Upper lobe of left lung (tissue), 6 donors: ENCODE measurements at regions not wholly inside any gene's neighbourhood (a gene's known extent, or its start where the extent isn't known, plus 50 kb on each side); places are given as distances from the start of the nearest gene placed in this dataset.

Source experiments
- ATAC-seq, 2 donors: fragments of 200-7000 bp; cut with Tn5 transposase; one replicate each; pipeline ENCODE4 v1.9.1; 2022; ENCODE audit warnings: mild to moderate bottlenecking in 2 of 2, moderate library complexity in 2 of 2; ENCODE audit not compliant: low FRiP score in 2 of 2
- DNase-seq, 2 donors: peaks; one replicate each; pipeline ENCODE4 v3.0.0-alpha.2; 2019 to 2020
- H3K27ac ChIP-seq, 4 donors: fragments of 200-600 bp; sonication (generic); one replicate each; pipeline ENCODE4 v1.5.1; 2016 to 2019
- H3K27me3 ChIP-seq, 4 donors: fragments of 200-600 bp; sonication (generic); one replicate each; pipeline ENCODE4 v1.5.1; 2017 to 2019
- H3K36me3 ChIP-seq, 4 donors: fragments of 200-600 bp; sonication (generic); one replicate each; pipeline ENCODE4 v1.5.1; 2016 to 2019
- H3K4me1 ChIP-seq, 4 donors: fragments of 200-600 bp; sonication (generic); one replicate each; pipeline ENCODE4 v1.5.1; 2018 to 2019
- H3K4me3 ChIP-seq, 4 donors: fragments of 200-600 bp; sonication (generic); one replicate each; pipeline ENCODE4 v1.5.1; 2017 to 2019; ENCODE audit warnings: mild to moderate bottlenecking in 2 of 4, moderate library complexity in 1 of 4
- H3K9me3 ChIP-seq, 4 donors: fragments of 200-600 bp; sonication (generic); one replicate each; pipeline ENCODE4 v1.5.1; 2018 to 2019
- CTCF ChIP-seq, 6 experiments: fragments of 450-650 bp in 4 of 6; fragments of 200-600 bp in 2 of 6; sonication (generic) in 2 of 6; IDR thresholded peaks; one replicate each; pipeline ENCODE4 v1.5.1; 2016 to 2019; ENCODE audit warnings: antibody characterized with exemption in 6 of 6
- EP300 ChIP-seq, 4 donors: sonication (generic); formaldehyde crosslinking; IDR thresholded peaks; one replicate each; pipeline ENCODE4 v1.5.1; 2017; ENCODE audit warnings: antibody characterized with exemption in 4 of 4, control low read depth in 2 of 4
- POLR2A ChIP-seq, 4 donors: fragments of 450-650 bp; IDR thresholded peaks; one replicate each; pipeline ENCODE4 v1.5.1; 2016 to 2017; ENCODE audit warnings: antibody characterized with exemption in 4 of 4, mild to moderate bottlenecking in 2 of 4
- POLR2AphosphoS5 ChIP-seq, 2 donors: sonication (generic); formaldehyde crosslinking; IDR thresholded peaks; one replicate each; pipeline ENCODE4 v1.5.1; 2017; ENCODE audit warnings: antibody characterized with exemption in 2 of 2
- WGBS, 2 donors: methylation state at CpG; one replicate each; pipeline ENCODE4 v1.1.5; 2017 to 2018; 5-methylcytosine and 5-hydroxymethylcytosine counted together
- donor health status: DM: no; HTN: no; CAD: no; lungs with moderate emphysema.
- donor health status: DM: no; HTN: yes; CAD: no; lungs with severe emphysema.

- DNase-seq = no peak
- H3K36me3 ChIP-seq = no peaks in the 10 kb centered on the region
- H3K4me1 ChIP-seq = no peaks in the 10 kb centered on the region
- H3K4me3 ChIP-seq = no peak overlapping the region
- TF ChIP-seq EP300 (IDR thresholded peaks at IDR 0.05) (no peak), CTCF (IDR thresholded peaks at IDR 0.05) (no peak), POLR2AphosphoS5 (IDR thresholded peaks at IDR 0.05) (no peak), POLR2A (IDR thresholded peaks at IDR 0.05) (no peak)
- ATAC-seq = no peak
- peaks cover 0 to 6% (median 0%) of the 10 kb centered on the region in 4 donors for H3K9me3 ChIP-seq
- WGBS, 2 donors = 76 to 78% methylated on average over 9 of the region's 9 CpGs
- no peak overlapping the region for H3K27ac ChIP-seq
- H3K27me3 ChIP-seq = no peaks in the 10 kb centered on the region
These were observed 60.8 kb upstream of the SLC35F3 start for GRCh38 chr1:233843525-233844204.

- Histone ChIP-seq H3K4me1 (no peaks in the 10 kb centered on the region), H3K4me3 (no peak overlapping the region), H3K36me3 (no peaks in the 10 kb centered on the region), H3K9me3 (peaks cover 0 to 6% (median 0%) of the 10 kb centered on the region in 4 donors), H3K27ac (no peak overlapping the region), H3K27me3 (no peaks in the 10 kb centered on the region)
- 98 to 100% methylated on average over 2 of the region's 2 CpGs for WGBS, 2 donors
- no peak for ATAC-seq
- no peak for TF ChIP-seq EP300 (IDR thresholded peaks at IDR 0.05)
- no peak for TF ChIP-seq POLR2A (IDR thresholded peaks at IDR 0.05)
- no peak for TF ChIP-seq CTCF (IDR thresholded peaks at IDR 0.05)
- TF ChIP-seq POLR2AphosphoS5 (IDR thresholded peaks at IDR 0.05) = no peak
- no peak for DNase-seq
These were observed 60.2 kb upstream of the SLC35F3 start for GRCh38 chr1:233844275-233844674.

GRCh38 chr1:233844692-233845091 lies 59.8 kb upstream of the SLC35F3 start:
- no peaks in the 10 kb centered on the region for H3K27me3 ChIP-seq
- no peak for TF ChIP-seq EP300 (IDR thresholded peaks at IDR 0.05)
- TF ChIP-seq POLR2AphosphoS5 (IDR thresholded peaks at IDR 0.05) = no peak
- no peak for TF ChIP-seq CTCF (IDR thresholded peaks at IDR 0.05)
- TF ChIP-seq POLR2A (IDR thresholded peaks at IDR 0.05) = no peak
- H3K9me3 ChIP-seq = peaks cover 0 to 6% (median 0%) of the 10 kb centered on the region in 4 donors
- H3K4me1 ChIP-seq = no peaks in the 10 kb centered on the region
- DNase-seq (no peak), ATAC-seq (no peak)
- WGBS, 2 donors = 37 to 43% methylated on average over 2 of the region's 2 CpGs
- no peaks in the 10 kb centered on the region for H3K36me3 ChIP-seq
- H3K27ac ChIP-seq = no peak overlapping the region
- no peak overlapping the region for H3K4me3 ChIP-seq
